OCI-LY7 (cell line): ENCODE measurements at regions not wholly inside any gene's neighbourhood (a gene's known extent, or its start where the extent isn't known, plus 50 kb on each side); places are given as distances from the start of the nearest gene placed in this dataset.

ENCODE experiments used
- BruUV-seq: library from RNA; stranded (reverse); fragments of 400-500 nt; replicated peaks from 2 replicates; lab custom pipeline; 2021; lab: Mats Ljungman, UMichigan
- CTCF ChIA-PET: fragments of 300-600 bp; sonication (Branson Sonifier 250); formaldehyde crosslinking; loops from one replicate; lab custom pipeline; 2022; ENCODE audit warnings: antibody characterized with exemption; ENCODE audit not compliant: unreplicated experiment; lab: Charles Lee
- POLR2A ChIA-PET: fragments of 300-600 bp; sonication (Branson Sonifier 250); formaldehyde crosslinking; loops from one replicate; lab custom pipeline; 2022; ENCODE audit warnings: antibody characterized with exemption; lab: Charles Lee
- DNase-seq: peaks from one replicate; pipeline ENCODE4 v3.0.0-alpha.2; 2015; ENCODE audit warnings: low spot score
- H2AFZ ChIP-seq: fragments of 200-600 bp; sonication (generic), shearing (Covaris generic); 2 replicates; pipeline ENCODE4 v1.6.1; 2014; ENCODE audit warnings: mild to moderate bottlenecking, antibody characterized with exemption, low read length, moderate library complexity
- H3K27ac ChIP-seq: fragments of 200-600 bp; sonication (generic); 2 replicates; pipeline ENCODE4 v1.5.1; 2014; ENCODE audit warnings: mixed run types, low read depth, mild to moderate bottlenecking, moderate library complexity, low read length, inconsistent platforms; ENCODE audit not compliant: poor library complexity, severe bottlenecking
- H3K36me3 ChIP-seq: fragments of 200-600 bp; sonication (generic); 2 replicates; pipeline ENCODE4 v1.6.1; 2014; ENCODE audit warnings: mild to moderate bottlenecking, antibody characterized with exemption, low read length, moderate library complexity, mixed read lengths; ENCODE audit not compliant: insufficient read depth
- H3K4me1 ChIP-seq: fragments of 200-600 bp; sonication (generic); 2 replicates; pipeline ENCODE4 v1.5.1; 2014; ENCODE audit warnings: mild to moderate bottlenecking, low read length; ENCODE audit not compliant: insufficient read depth, poor library complexity, severe bottlenecking
- H3K4me2 ChIP-seq: fragments of 200-600 bp; sonication (generic); 2 replicates; pipeline ENCODE4 v1.6.1; 2014; ENCODE audit warnings: mild to moderate bottlenecking, low read length
- H3K4me3 ChIP-seq: fragments of 200-600 bp; sonication (generic); 2 replicates; pipeline ENCODE4 v1.5.1; 2014; ENCODE audit warnings: mild to moderate bottlenecking, low read depth, low read length; ENCODE audit not compliant: poor library complexity, severe bottlenecking
- H3K79me2 ChIP-seq: fragments of 200-600 bp; sonication (generic); 2 replicates; pipeline ENCODE4 v1.6.1; 2016; ENCODE audit warnings: low read depth, mild to moderate bottlenecking, low read length, moderate library complexity, mixed read lengths; ENCODE audit not compliant: insufficient read depth
- H3K9me2 ChIP-seq: fragments of 200-600 bp; sonication (generic); 2 replicates; pipeline ENCODE4 v1.6.1; 2016; ENCODE audit warnings: mild to moderate bottlenecking, low read length, mixed read lengths; ENCODE audit not compliant: insufficient read depth
- H3K9me3 ChIP-seq: fragments of 200-600 bp; sonication (generic); 2 replicates; pipeline ENCODE4 v1.6.1; 2014; ENCODE audit warnings: mild to moderate bottlenecking, mixed run types, low read length, mixed read lengths
- H4K20me1 ChIP-seq: fragments of 200-600 bp; sonication (generic); 2 replicates; pipeline ENCODE4 v1.6.1; 2014; ENCODE audit warnings: mild to moderate bottlenecking, antibody characterized with exemption, low read length, moderate library complexity, mixed read lengths; ENCODE audit not compliant: insufficient read depth
- CTCF ChIP-seq: fragments of 200-600 bp; sonication (generic); conservative IDR thresholded peaks from 2 replicates; pipeline ENCODE4 v1.5.1; 2014; ENCODE audit warnings: mild to moderate bottlenecking, antibody characterized with exemption, low read length, moderate library complexity, mixed read lengths
- EZH2phosphoT487 ChIP-seq: fragments of 200-600 bp; sonication (generic); IDR thresholded peaks from 2 replicates; pipeline ENCODE4 v1.6.1; 2018; ENCODE audit warnings: low read depth, borderline replicate concordance, mild to moderate bottlenecking, mixed run types, antibody characterized with exemption, low read length, moderate library complexity, mixed read lengths
- intact Hi-C: fragments of 100-400 bp; cut with micrococcal nuclease; formaldehyde crosslinking; loops from one replicate; pipeline ENCODE4 v1.10.0; 2022; ENCODE audit not compliant: unreplicated experiment

GRCh38 chr10:3271354-3272115, 99.0 kb upstream of the PITRM1 start:
- Histone ChIP-seq H4K20me1 (no peaks in the 10 kb centered on the region), H3K4me1 (no peaks in the 10 kb centered on the region), H3K9me2 (no peaks in the 10 kb centered on the region), H3K36me3 (no peaks in the 10 kb centered on the region), H3K9me3 (no peaks in the 10 kb centered on the region), H3K79me2 (no peaks in the 10 kb centered on the region), H2AFZ (no peak overlapping the region), H3K27ac (no peak overlapping the region), H3K4me2 (no peak overlapping the region), H3K4me3 (no peak overlapping the region)
- intact Hi-C loops, result no loop called here
- TF ChIP-seq CTCF (no peak), EZH2phosphoT487 (no peak)
- CTCF ChIA-PET, result no interaction called here
- DNase-seq, result no peak
- BruUV-seq, result no TSS peak
- POLR2A ChIA-PET, result interaction anchor here (0.7 kb wide), 1 partner anchor 17 kb away, joined by 4 read pairs; no protein-coding TSS in a partner anchor

DNA sequence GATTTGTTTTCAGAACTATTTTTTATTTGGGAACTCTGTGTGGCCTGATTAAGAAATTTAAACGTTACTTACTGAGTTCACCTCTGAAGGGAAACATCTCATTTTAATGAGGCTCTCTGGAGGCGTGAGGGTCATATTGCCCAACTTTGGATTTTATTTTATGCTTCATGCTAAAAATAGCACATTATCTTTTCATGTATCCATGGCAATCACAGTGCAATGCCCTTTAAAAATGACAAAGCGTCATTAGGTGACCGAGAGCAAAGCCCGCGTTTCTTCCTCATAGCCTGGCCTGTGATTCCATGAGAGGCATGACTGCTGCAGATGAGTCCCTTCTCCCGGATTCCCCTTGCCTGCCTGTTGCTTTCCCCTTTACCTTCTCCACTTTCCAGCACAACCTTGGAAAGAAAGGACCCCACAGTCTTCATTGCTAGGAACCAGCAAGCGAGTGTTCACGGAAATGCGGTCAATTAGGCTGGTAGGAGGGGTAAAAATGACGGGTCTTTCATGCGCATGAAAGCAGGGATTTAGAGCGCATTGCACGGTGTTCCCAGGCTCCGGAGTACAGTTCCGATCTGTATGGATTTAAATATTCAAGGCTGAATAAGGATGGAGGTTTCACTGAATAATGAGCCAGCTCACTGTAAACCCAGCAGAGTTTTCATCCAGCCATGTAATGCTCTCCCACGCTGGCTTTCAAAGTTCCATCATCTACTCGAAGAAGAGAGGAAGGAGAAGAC, 98.2 kb upstream of the PITRM1 start:
- intact Hi-C loops, result no loop called here
- CTCF ChIA-PET, result no interaction called here
- DNase-seq, result no peak
- Histone ChIP-seq H3K36me3 (no peaks in the 10 kb centered on the region), H3K4me1 (no peaks in the 10 kb centered on the region), H4K20me1 (no peaks in the 10 kb centered on the region), H3K9me3 (no peaks in the 10 kb centered on the region), H3K4me2 (no peak overlapping the region), H3K9me2 (no peaks in the 10 kb centered on the region), H3K4me3 (no peak overlapping the region), H3K79me2 (no peaks in the 10 kb centered on the region), H3K27ac (no peak overlapping the region), H2AFZ (no peak overlapping the region)
- POLR2A ChIA-PET, result no interaction called here
- TF ChIP-seq CTCF (no peak), EZH2phosphoT487 (no peak)
- no TSS peak for BruUV-seq
